ENCODE measurements at regions not wholly inside any gene's neighbourhood (a gene's known extent, or its start where the extent isn't known, plus 50 kb on each side); places are given as distances from the start of the nearest gene placed in this dataset.

GRCh38 chr1:227369102-227369760 is 50.9 kb upstream of the CDC42BPA start:
- Mint-ChIP-seq H3K4me1 (ENCODE audit: low read depth) (no peaks in the 10 kb centered on the region), H3K36me3 (ENCODE audit: low read depth) (no peaks in the 10 kb centered on the region), H3K27ac (no peak overlapping the region), H3K27me3 (no peaks in the 10 kb centered on the region), H3K9me3 (no peaks in the 10 kb centered on the region), H3K4me3 (no peak overlapping the region)
- no peak for TF ChIP-seq CTCF (IDR thresholded peaks at IDR 0.05)
- no peaks in the 10 kb centered on the region for H3K4me1 ChIP-seq (ENCODE audit: insufficient read depth, low read length)
- ATAC-seq (ENCODE audit: poor library complexity), result no peak
- intact Hi-C loops (cut with DNase I, micrococcal nuclease), result no loop called here
- POLR2A ChIA-PET, result no interaction called here
- H3K9me3 ChIP-seq (ENCODE audit: control insufficient read depth in 1 of 2, insufficient read depth in 1 of 2, low read length in 2 of 2), result no peaks in the 10 kb centered on the region
- no peak overlapping the region for H3K27ac ChIP-seq (ENCODE audit: low read depth in 1 of 2, low read length in 2 of 2)
- CTCF ChIA-PET, result no interaction called here
- no peaks in the 10 kb centered on the region for H3K27me3 ChIP-seq (ENCODE audit: control insufficient read depth in 1 of 2, insufficient read depth in 2 of 2, low read length in 2 of 2)
- H3K36me3 ChIP-seq (ENCODE audit: insufficient read depth, low read length), result no peaks in the 10 kb centered on the region
- no peak overlapping the region for H3K4me3 ChIP-seq (ENCODE audit: low read length)
- DNase-seq, result no peak
